Transverse colon (tissue), 4 donors: ENCODE measurements at regions not wholly inside any gene's neighbourhood (a gene's known extent, or its start where the extent isn't known, plus 50 kb on each side); places are given as distances from the start of the nearest gene placed in this dataset.
"Not testable (repeated sequence)": the region's sequence is repeated elsewhere in the genome, so short reads cannot be mapped to it uniquely, and the experiment has no call there.

ENCODE experiments used
- DNase-seq: peaks from one replicate; pipeline ENCODE4 v3.0.0-alpha.2; 2019
- H3K27ac ChIP-seq, 4 donors: fragments of 200-600 bp; sonication (generic); 2 replicates each; pipeline ENCODE4 v1.5.1; 2016 to 2018; ENCODE audit warnings: inconsistent platforms in 4 of 4
- H3K27me3 ChIP-seq: fragments of 200-600 bp; sonication (generic); 2 replicates; pipeline ENCODE4 v1.5.1; 2017; ENCODE audit warnings: inconsistent platforms
- H3K36me3 ChIP-seq, 4 donors: fragments of 200-600 bp; sonication (generic); 2 replicates each; pipeline ENCODE4 v1.5.1; 2017 to 2019; ENCODE audit warnings: inconsistent platforms in 4 of 4
- H3K4me1 ChIP-seq, 4 donors: fragments of 200-600 bp; sonication (generic); 2 replicates each; pipeline ENCODE4 v1.5.1; 2017 to 2020; ENCODE audit warnings: inconsistent platforms in 4 of 4
- H3K4me3 ChIP-seq, 4 donors: fragments of 200-600 bp; sonication (generic); 1 replicate in 1 of 4; 2 replicates in 3 of 4; pipeline versions ENCODE4 v1.5.1 to v1.6.1; 2017 to 2019; ENCODE audit warnings: inconsistent platforms in 4 of 4
- H3K9me3 ChIP-seq, 2 donors: fragments of 200-600 bp; sonication (generic); 2 replicates each; pipeline ENCODE4 v1.5.1; 2017 to 2019; ENCODE audit warnings: inconsistent platforms in 2 of 2
- EP300 ChIP-seq: sonication (generic); formaldehyde crosslinking; IDR thresholded peaks from one replicate; pipeline ENCODE4 v1.6.1; 2017; ENCODE audit warnings: antibody characterized with exemption, low read depth
- POLR2A ChIP-seq: fragments of 450-650 bp; IDR thresholded peaks from one replicate; pipeline ENCODE4 v1.6.1; 2016; ENCODE audit warnings: antibody characterized with exemption, mild to moderate bottlenecking, moderate library complexity
- POLR2AphosphoS5 ChIP-seq, 3 donors: sonication (generic); formaldehyde crosslinking; IDR thresholded peaks; one replicate each; pipeline ENCODE4 v1.6.1; 2016; ENCODE audit warnings: antibody characterized with exemption in 3 of 3
- WGBS, 2 donors: methylation state at CpG; one replicate each; pipeline ENCODE4 v1.1.5; 2018; ENCODE audit warnings: low coverage in 1 of 2; 5-methylcytosine and 5-hydroxymethylcytosine counted together
- in situ Hi-C, 4 donors: fragments of 200-750 bp; cut with MboI; loops; one replicate each; pipeline versions ENCODE4 v1.15.0 to v1.15.1; 2017; ENCODE audit warnings: low sequenced_read_pairs in 3 of 4, low pct_ligation_motif_present in 1 of 4, low pct_unique_long_range_greater_than_20kb in 1 of 4
- intact Hi-C: fragments of 100-400 bp; cut with DNase I; formaldehyde crosslinking; loops from one replicate; pipeline ENCODE4 v1.15.1; 2023; ENCODE audit warnings: low total_unique reads
- TF ChIP-seq, protein P1 (sequence below), 5 experiments: fragments of 200-600 bp in 3 of 5; fragments of 450-650 bp in 2 of 5; sonication (generic) in 3 of 5; IDR thresholded peaks; 1 replicate in 2 of 5; 2 replicates in 3 of 5; pipeline ENCODE4 v1.5.1; 2016 to 2017; ENCODE audit warnings: antibody characterized with exemption in 5 of 5, inconsistent platforms in 3 of 5, mild to moderate bottlenecking in 2 of 5, moderate library complexity in 1 of 5

DNA sequence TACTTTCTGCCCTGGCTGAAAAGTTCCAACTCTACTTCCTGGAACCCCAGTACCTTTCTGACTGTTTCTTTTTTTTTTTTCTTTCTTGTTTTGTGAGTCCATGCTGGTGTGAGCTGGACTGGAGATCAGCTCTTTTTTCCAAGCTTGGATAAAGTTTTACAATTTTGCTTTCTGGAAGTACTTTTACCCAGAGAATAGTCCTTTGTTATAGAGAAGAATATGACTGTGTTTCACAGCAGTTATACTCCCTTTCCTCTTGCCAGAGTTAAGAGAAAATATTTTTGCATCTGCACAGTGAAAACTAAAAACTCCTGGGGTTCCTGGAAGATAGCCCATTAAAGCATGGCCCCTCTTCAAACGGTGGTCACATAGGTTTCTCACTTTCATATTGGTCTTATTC is 1100.6 kb downstream of the OTOL1 start:
- intact Hi-C loops: no loop called here
- 0 to 17% methylated on average over 1 of the region's 1 CpG for WGBS, 2 donors
- no peaks in the 10 kb centered on the region for H3K9me3 ChIP-seq
- no peak overlapping the region for H3K27ac ChIP-seq
- no peaks in the 10 kb centered on the region for H3K4me1 ChIP-seq
- in situ Hi-C loops: no loop called here
- no peak for TF ChIP-seq POLR2AphosphoS5 (IDR thresholded peaks at IDR 0.05)
- no peak overlapping the region for H3K4me3 ChIP-seq
- H3K27me3 ChIP-seq: no peaks in the 10 kb centered on the region
- no peaks in the 10 kb centered on the region for H3K36me3 ChIP-seq
- DNase-seq: no peak

- intact Hi-C loops: not testable (repeated sequence)
These were observed 1101.9 kb downstream of the OTOL1 start for GRCh38 chr3:162598500-162598899.

GRCh38 chr3:162599742-162600141 is 1103.1 kb downstream of the OTOL1 start:
- 93% methylated on average over 12 of the region's 27 CpGs; no CpG with 5 or more reads in 1 of the 2 donors for WGBS, 2 donors
- H3K9me3 ChIP-seq, intact Hi-C loops, H3K36me3 ChIP-seq, H3K27me3 ChIP-seq, DNase-seq, H3K27ac ChIP-seq, in situ Hi-C loops, H3K4me1 ChIP-seq, H3K4me3 ChIP-seq: not testable (repeated sequence)

More at GRCh38 chr3:162598500-162598899, 1101.9 kb downstream of the OTOL1 start:
- H3K36me3 ChIP-seq, H3K27me3 ChIP-seq, H3K27ac ChIP-seq, in situ Hi-C loops, H3K4me3 ChIP-seq, H3K4me1 ChIP-seq, DNase-seq, H3K9me3 ChIP-seq: not testable (repeated sequence)
- 36 to 51% methylated on average over 4 of the region's 4 CpGs for WGBS, 2 donors

DNA sequence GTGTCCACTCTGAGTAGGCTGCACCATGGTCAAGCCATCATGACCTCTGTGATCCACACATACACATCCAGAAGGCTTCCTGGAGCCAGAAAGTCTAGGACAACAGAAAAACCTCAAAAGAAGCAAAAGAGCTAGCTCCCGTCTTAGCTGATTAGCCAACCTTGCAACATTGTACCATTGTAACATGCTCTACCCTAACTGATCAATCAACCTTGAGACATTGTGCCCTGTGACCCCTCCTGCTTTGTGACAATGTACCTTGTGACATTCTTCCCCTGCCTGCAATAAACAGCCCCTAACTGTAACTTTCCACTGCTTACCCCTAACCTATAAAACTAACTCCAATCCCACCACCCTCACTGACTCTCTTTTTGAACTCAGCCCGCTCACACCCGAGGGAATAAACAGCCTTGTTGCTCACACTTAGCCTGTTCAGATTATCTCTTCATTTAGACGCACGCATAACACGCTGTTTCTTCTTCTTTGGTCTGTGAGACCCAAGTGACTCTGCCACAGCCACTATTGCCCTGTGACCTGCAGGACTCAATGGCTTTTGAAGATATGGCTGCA is 1104.6 kb downstream of the OTOL1 start:
- in situ Hi-C loops: no loop called here

DNA sequence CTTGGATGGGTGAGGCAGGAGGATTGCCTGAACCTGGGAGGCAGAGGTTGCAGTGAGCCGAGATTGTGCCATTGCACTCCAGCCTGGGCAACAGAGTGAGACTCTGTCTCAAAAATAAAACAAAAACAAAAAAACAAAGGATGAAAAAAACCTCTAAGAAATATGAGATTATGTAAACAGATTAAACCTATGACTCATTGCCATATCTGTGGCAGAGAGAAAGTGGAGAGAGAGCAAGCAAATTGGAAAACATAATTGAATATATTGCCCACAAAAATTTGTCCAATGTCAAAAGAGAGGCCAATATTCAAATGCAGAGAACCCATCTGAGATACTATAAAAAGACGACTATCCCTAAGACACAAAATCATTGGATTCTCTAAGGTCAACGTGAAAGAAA is 1106.0 kb downstream of the OTOL1 start:
- Histone ChIP-seq H3K4me1 (no peaks in the 10 kb centered on the region), H3K36me3 (no peaks in the 10 kb centered on the region), H3K9me3 (no peaks in the 10 kb centered on the region), H3K27ac (no peak overlapping the region), H3K4me3 (no peak overlapping the region), H3K27me3 (no peaks in the 10 kb centered on the region)
- intact Hi-C loops (no loop called here), in situ Hi-C loops (no loop called here)
- DNase-seq: no peak
- TF ChIP-seq, protein P1, sequence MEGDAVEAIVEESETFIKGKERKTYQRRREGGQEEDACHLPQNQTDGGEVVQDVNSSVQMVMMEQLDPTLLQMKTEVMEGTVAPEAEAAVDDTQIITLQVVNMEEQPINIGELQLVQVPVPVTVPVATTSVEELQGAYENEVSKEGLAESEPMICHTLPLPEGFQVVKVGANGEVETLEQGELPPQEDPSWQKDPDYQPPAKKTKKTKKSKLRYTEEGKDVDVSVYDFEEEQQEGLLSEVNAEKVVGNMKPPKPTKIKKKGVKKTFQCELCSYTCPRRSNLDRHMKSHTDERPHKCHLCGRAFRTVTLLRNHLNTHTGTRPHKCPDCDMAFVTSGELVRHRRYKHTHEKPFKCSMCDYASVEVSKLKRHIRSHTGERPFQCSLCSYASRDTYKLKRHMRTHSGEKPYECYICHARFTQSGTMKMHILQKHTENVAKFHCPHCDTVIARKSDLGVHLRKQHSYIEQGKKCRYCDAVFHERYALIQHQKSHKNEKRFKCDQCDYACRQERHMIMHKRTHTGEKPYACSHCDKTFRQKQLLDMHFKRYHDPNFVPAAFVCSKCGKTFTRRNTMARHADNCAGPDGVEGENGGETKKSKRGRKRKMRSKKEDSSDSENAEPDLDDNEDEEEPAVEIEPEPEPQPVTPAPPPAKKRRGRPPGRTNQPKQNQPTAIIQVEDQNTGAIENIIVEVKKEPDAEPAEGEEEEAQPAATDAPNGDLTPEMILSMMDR (IDR thresholded peaks at IDR 0.05): no peak
- TF ChIP-seq POLR2AphosphoS5 (IDR thresholded peaks at IDR 0.05): no peak
- no peak for TF ChIP-seq EP300
- TF ChIP-seq POLR2A: no peak
- 73 to 88% methylated on average over 3 of the region's 3 CpGs for WGBS, 2 donors

More for the DNA sequence above, 1104.6 kb downstream of the OTOL1 start:
- Histone ChIP-seq H3K36me3 (no peaks in the 10 kb centered on the region), H3K27ac (no peak overlapping the region), H3K9me3 (no peaks in the 10 kb centered on the region), H3K4me3 (no peak overlapping the region), H3K27me3 (no peaks in the 10 kb centered on the region), H3K4me1 (no peaks in the 10 kb centered on the region)
- TF ChIP-seq, protein P1 (IDR thresholded peaks at IDR 0.05): no peak
- TF ChIP-seq EP300 (no peak), POLR2AphosphoS5 (IDR thresholded peaks at IDR 0.05) (no peak), POLR2A (no peak)
- DNase-seq: no peak
- intact Hi-C loops: no loop called here
- WGBS, 2 donors: 71 to 84% methylated on average over 1 to 6 of the region's 6 CpGs

- in situ Hi-C loops: no loop called here
- intact Hi-C loops: no loop called here
- Histone ChIP-seq H3K4me3 (no peak overlapping the region), H3K4me1 (no peaks in the 10 kb centered on the region), H3K36me3 (no peaks in the 10 kb centered on the region), H3K27me3 (no peaks in the 10 kb centered on the region), H3K27ac (no peak overlapping the region), H3K9me3 (no peaks in the 10 kb centered on the region)
- WGBS, 2 donors: 68 to 82% methylated on average over 2 to 4 of the region's 4 CpGs
- TF ChIP-seq, protein P1 (IDR thresholded peaks at IDR 0.05): no peak
- TF ChIP-seq POLR2A (no peak), POLR2AphosphoS5 (IDR thresholded peaks at IDR 0.05) (no peak), EP300 (no peak)
- DNase-seq: no peak
These were observed 1109.1 kb downstream of the OTOL1 start for GRCh38 chr3:162605651-162606204.
